ENCODE measurements at regions not wholly inside any gene's neighbourhood (a gene's known extent, or its start where the extent isn't known, plus 50 kb on each side); places are given as distances from the start of the nearest gene placed in this dataset.
"Not testable (repeated sequence)": the region's sequence is repeated elsewhere in the genome, so short reads cannot be mapped to it uniquely, and the experiment has no call there.

DNA sequence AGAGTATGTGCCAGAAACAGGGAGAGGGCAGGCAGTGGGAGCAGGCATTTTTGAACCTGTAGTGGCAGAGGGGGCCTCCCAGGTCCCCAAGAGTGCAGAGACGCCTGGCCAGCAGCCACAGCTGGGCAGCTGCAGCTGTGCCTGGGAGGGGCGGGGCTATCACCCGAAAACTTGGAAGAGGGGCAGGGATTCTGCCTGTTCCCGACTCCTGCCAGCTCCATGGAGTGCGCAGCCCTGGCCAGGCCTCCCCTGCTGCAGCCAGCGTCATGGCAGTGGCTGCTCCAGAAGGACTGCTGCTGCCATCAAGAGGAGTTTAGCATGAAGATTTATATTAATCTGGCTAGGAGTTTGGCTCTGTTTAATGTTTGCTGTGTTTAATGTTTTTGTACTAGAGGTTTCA is 532.1 kb upstream of the PITX2 start:
- no peak for DNase-seq (ENCODE audit: low read depth)

DNA sequence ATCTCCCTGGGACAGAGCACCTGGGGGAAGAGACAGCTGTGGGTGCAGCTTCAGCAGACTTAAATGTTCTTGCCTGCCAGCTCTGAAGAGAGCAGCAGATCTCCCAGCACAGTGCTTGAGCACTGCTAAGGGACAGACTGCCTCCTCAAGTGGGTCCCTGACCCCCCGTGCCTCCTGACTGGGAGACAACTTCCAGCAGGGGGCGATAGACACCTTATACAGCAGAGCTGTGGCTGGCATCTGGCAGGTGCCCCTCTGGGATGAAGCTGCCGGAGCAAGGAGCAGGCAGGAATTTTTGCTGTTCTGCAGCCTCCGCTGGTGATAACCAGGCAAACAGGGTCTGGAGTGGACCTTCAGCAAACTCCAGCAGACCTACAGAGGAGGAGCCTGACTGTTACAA is 541.7 kb upstream of the PITX2 start:
- DNase-seq (ENCODE audit: low read depth) = not testable (repeated sequence)

DNA sequence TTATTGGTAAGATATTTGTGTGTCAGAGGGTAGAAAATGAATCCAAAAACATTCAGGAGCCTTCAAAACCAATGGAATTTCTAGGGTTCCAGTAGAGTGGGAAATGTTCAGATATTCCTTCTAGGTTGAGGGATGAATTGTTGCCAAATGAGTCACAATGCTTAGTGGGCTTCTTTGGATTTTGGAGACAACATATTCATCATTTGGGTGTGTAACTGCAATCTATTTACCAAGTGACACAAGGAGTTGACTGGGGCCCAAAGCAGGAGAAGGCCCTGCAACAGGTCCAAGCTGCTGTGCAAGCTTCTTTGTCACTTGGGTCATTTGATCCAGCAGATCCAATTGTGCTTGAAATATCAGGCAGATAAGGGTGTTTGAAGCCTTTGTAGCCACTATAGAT is 551.5 kb upstream of the PITX2 start:
- DNase-seq (ENCODE audit: low read depth) = no peak

DNA sequence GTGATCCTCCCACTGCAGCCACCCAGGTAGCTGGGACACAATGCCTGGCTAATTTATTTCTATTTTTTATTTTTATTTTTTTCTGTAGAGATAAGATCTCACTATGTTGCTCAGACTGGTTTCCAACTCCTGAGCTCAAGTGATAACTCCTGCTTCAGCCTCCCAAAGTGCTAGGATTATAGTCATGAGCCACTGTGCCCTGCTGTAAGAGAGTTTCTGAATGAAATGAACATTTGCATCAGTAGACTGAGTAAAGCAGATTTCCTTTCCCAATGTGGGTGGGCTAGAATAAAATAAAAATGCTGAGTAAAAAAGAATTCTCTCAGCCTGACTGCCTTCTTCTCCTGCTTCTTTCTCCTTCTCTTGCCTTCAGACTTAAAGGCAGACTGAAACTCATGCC is 555.4 kb upstream of the PITX2 start:
- DNase-seq (ENCODE audit: low read depth) = no peak

DNA sequence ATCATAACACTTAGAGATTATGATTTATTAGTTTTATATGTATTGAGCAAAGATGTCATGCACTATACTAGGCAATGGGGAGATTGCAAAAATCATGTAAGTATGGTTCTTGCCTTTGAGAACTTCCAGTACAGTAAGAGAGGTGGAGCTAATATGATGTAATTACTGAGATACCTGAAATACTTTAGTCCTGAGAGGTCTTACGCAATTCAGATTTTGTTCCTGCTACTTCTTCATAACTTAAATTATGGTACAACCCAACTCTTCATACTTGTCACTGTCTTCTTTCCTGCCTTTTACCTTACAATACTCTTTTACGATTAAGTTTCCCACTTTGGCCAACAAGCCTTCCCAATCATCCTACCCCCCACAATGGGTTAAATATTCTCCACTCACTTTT is 564.2 kb upstream of the PITX2 start:
- no peak for DNase-seq (ENCODE audit: low read depth)

DNA sequence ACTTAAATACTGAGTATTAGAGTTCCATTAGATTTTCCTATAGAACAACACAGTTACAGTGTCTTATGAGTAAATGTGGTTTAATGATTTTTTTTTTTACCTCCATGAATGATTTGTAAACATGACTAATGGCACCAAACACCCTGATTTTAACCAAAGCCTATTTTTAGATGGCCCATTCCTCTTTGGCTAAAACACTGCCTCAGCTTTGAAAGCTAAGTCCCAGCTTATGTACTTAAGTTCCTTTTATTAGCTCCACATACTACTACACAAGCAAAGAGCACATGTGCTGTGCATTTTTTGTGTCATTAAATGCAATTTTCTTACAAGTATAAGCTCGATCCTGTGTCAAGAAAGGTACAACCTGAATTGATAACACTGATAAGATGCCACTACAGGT is 575.6 kb upstream of the PITX2 start:
- no peak for DNase-seq (ENCODE audit: low read depth)

DNA sequence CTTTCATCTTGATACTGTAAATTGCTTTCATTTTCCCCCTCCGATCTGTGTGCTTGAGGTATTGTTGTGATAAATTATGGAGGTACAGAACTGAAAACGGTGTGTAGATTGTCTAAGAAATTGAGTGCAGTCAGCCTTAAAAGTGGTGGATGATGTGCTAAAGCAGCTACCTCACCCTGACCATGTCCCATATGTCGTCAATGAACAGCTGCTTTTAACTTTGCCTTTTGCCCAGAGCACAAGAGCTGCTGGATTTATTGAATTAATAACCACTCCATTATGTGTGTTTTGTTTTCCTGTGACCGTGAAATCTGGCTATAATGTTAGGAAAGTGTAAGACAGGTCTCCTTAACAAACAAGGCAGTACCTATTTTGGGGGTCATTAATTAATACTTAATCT is 581.9 kb upstream of the PITX2 start:
- no peak for DNase-seq (ENCODE audit: low read depth)

DNA sequence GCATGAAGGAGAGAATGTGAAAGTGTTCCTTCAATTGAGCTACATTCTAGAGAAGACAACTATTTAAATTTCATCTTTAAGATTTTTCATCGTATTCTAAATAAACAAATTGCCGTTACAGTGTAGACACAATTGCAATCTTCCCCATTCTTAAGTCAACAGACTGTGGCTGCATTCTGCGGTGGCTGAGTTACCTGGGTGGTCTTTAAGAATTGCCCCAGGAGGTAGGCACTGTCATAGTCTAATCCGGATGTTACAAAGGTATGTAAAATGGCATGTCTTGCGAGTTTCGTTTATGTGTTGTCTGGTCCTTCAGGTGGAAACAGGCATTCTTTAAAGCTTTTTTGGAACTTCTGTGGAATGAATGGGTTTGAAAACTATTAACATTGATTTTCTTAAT is 586.1 kb upstream of the PITX2 start:
- no peak for DNase-seq (ENCODE audit: low read depth)

DNA sequence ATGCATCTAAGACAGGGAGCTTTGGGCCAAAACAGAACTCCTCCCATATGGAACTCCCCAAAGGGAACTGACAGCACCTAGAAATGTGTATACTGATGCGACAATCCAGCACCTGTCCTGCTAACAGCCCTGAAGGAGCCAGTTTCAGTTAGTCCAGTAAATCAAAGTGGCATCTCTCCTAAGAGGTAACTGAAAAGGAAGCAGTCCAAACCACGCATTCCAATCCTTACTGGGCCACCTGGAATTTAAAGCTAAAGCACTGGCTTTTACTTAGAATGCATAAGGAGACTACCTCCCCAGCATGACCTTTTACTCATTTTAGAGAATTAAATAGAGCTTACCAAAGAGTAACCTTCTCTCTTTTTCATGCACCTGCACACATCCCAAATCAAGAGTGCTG is 586.8 kb upstream of the PITX2 start:
- no peak for DNase-seq (ENCODE audit: low read depth)

DNA sequence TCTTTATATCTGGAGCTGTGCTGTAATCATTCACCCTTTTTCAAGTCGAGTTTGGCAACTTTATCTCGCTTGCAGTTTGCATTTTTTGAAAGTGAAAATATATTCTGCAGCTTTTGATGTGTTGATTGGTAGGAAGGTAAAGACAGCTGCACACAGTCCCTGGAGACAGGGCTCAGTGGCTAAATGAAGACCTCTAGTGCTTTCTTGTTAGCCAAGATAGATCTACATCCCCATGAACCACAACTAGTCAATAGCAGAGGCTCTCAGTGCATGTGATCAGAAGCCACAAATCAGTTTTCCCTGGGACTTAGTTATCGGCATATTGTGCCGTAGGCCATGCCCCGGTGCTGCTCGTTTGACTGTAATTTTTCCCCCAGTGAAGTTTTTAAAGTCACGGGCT is 587.7 kb upstream of the PITX2 start:
- no peak for DNase-seq (ENCODE audit: low read depth)

DNA sequence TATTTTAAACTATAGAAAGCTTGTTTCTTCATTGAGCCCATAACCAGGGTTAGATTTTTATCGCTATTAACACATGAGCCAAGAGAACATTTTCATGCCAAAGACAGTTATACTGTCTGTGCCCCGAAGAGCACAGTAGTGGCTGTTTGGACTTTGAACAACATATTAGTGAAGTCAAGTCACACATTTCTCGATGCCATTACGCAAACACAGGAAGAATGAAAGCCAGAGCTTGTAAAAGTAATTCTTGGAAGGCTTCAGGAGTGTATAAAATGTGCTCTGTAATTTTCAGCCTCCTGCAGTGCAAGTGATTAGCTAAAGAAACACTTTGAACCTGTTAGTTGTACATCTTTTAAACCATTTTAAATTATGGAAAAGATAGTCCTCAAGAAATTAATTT is 590.7 kb upstream of the PITX2 start:
- no peak for DNase-seq (ENCODE audit: low read depth)

DNA sequence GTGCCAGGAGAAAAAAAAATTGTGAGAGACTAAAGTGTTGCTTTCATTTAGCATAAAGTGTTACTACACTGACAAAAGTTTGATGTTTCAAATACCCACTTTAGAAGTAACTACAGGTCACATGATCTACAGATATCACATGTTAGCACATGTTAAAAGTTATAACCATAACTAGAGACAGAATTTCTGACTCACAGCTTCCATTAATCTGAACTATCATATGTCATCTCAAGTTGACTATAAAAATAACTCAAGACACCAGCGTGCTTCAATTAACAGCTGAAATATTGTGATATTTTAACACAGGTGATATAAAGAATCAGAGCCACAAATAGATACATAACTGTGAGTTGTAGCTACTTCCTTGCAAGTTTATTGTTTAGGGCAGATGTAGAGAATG is 591.5 kb upstream of the PITX2 start:
- DNase-seq (ENCODE audit: low read depth) = no peak

DNA sequence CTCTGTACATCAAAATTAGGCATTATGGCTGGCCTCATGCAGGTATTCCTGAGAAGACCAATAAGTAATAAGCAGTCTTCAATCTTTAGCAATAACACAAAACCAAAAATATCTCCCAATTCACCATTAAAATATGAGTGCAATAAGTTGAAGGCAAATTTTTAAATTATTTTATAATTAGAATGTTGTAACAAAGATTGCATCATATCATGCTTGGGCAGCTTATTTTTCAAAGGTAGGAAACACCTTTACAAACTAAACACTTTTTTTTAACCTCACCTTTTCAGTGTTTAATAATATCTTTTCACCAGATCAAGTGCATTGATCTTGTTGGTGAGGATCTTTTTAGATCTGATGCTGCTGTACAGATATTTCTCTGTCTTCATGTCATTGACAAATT is 592.9 kb upstream of the PITX2 start:
- no peak for DNase-seq (ENCODE audit: low read depth)

DNA sequence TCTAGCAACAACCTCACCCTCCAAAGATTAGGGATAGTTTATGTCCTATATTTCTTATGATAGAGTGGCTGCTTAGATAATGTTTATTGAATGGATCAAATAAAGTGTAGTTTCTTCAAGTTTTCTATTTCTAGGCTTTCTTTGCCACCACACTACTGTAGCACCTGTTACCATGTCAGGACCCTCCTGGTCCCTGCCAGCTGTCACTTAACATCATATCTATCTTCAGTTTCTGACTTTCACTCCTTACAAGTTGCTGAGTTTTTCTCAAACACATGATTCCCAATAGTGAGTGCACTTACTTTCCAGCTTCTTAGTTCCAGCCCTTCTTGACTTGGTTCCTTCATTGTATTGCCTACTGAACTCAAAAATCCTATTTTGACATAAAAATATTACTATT is 593.9 kb upstream of the PITX2 start:
- no peak for DNase-seq (ENCODE audit: low read depth)

DNA sequence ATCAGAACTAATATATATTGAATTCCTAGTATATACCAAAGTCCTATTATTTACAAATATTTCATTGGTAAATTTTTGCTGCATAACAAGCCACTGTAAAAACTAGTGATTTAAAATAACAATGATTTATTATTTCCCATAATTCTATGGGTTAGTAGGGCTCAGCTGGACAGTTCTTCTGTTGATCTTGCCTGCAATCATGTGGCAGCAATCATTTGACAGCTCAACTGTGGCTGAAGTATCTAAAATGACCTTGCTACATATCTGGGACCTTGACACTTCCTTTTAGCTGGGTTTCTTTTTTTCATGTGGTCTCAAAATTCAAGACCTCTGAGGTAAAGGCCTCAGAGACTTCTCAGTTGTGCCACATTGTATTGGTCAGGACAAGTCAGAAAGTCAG is 598.5 kb upstream of the PITX2 start:
- no peak for DNase-seq (ENCODE audit: low read depth)

DNA sequence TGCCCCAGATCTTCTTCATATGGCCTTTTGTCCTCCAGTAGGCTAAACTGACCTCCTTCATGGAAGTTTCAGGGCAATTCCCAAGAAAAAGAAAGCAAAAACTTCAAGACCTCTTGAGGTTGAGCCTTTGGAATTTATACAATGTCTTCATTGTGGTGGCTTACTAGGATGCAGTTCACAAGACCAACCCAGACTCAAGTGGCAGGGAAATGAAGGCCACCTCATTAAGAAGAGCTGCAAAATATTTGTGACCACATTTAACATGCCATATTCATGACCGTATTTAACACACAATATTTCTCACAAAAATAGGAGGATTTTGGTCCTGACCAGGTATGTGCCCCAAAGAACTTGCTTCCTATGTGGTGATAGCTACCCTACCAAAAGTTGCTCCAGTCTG is 605.5 kb upstream of the PITX2 start:
- no peak for DNase-seq (ENCODE audit: low read depth)

DNA sequence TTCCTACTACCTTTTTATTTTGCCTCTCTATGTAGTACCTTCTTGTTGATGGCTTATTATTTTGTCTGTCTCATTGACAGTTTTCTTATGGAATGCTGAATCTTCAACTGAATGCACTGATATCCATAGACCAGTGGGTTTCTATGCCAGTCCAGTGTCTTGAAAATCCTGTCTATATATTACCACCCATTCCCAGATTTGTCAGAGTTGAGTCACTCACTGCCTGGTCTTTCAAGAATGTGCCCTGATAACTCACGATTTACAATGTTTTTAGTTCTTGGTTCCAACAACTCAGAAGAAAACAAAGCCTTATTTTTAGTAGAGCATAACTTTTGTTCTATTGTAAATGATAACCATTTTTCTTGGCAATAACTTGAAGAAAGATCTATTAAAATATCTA is 606.0 kb upstream of the PITX2 start:
- DNase-seq (ENCODE audit: low read depth) = no peak

DNA sequence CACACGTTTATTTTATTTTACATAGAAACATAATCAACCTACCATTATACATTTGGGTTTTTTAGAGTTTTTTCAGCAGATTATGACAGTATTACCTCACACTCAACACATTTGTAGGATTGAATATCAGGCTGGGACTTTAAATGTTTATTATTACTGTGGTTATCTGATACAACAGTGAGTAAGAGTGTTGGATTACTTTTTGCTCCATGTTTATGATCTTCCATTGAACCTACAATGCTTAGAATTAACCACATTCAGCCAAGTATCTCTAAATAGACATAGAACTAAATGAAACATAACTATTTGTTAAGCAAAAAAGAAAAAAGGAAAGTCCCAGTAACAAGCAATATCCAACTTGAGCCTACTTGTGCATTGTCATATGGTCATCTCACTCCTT is 607.4 kb upstream of the PITX2 start:
- no peak for DNase-seq (ENCODE audit: low read depth)

DNA sequence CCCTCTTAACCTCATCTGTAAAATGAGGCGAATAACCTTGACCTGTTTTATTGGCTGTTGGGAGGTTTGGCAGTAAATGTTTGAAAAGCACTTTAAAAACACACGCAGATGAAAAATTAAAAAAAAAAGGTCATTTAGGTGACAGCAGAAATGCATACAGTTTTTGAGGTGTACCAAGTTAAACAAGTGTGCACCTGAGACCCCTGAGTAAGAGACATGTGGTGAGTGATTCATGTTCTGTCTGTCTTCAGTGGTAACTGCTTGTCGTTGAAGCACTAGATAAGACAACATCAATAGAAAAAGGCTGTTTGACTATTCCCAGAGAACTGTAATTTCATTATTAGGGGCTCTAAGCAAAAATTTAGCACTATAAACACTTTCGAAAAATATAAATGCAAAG is 608.4 kb upstream of the PITX2 start:
- DNase-seq (ENCODE audit: low read depth) = no peak

DNA sequence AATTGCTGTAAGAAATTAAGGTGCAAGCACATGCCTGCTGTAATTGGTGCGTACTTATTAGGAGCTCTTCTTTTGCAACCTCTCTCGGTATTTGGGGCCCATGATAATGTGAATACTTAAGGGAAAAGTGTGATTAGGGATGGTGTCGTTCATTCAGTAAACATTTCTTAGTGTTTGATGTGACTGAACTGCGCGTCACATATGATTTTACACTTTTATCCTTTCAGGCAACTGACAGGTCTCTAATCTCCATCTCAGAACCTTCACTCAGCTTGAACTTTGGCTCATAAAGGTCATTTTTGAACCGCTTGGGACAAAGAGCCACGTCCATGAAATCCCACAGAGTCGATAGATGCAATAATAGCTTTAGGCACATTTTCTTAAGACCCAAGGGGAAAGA is 612.1 kb upstream of the PITX2 start:
- DNase-seq (ENCODE audit: low read depth) = no peak

DNA sequence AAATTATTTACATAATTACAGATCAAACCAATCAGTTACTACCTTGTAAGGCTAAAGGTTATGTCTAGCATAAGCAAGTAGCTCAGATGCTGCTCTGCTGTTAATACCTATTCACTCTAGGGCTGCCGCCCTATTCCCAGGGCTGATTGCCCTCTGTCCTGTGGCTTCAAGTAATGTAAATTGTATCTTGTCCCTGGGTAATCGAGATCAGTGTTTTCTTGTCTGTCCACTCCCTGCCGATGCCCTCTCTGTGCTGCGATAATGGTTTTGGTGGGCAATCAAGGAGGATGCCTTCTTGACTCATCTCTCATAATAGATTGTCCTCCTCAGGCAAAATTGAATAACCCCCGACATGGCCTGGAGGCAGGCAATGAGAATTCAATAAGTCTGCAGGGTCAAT is 641.0 kb upstream of the PITX2 start:
- no peak for DNase-seq (ENCODE audit: low read depth)

DNA sequence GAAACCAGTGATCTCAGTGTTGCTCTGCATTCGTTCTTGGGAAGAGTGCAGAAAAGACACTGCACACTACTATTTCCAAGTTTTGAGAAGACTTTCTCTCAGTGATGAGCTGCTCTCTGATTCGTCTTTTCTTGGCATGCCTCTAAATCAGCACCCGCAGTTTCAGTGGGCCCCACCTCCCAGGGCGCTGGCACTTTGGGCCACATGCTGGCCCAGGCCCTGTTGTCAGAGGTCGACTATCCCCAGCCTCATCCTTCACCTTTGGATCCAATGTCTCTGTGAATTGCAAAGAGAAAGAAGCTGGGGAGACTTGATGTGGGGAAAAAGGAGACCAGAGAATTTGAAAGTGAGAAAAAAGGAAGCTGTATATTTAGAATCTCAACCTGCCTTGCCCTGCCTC is 644.1 kb upstream of the PITX2 start:
- DNase-seq (ENCODE audit: low read depth) = no peak

DNA sequence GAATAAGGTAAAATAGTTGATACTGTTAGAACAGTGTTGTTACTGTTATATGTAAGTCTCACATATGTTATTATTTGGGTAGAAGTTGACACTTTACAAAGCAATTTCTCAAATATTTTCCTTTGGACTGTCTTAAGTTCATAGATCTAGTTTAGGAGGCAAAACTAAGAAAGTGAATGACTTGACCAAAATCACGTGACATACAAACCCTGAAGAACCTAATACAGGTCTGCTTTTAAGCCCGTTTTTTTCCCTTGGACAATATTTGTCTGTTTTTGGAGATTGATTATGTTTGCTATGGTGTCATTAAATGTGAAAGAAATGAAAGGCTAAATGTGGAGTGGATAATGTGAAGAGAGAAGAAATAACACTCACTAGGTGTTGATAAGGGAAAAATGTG is 644.9 kb upstream of the PITX2 start:
- no peak for DNase-seq (ENCODE audit: low read depth)

DNA sequence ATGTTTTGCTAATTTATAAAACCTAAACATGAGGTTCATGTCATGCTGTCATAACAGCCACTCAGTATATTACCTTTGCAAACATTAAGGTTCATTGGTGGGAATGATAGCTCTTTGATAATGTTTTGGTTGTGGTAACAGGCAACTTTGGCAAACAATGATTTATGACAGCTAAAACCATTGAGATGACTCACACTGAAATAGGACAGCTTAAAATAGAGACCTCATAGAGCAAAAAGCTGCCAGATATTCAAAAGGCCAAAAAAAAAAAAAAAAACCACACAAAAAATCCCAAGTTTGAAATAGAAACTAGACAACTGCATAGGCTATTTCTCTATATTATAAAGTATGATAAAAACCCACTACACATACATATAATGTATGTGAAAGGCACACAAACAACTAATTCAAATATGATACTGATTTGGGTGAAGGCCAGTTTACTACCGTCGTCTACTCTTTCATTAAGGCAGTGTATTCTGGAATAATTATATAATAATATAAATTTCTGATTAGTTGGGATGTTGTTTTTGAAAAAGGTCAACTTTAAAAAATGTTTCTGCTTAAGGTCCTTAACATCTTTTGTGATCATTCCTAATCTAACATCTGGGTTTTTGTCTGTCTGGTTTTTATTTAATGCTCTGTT is 646.0 kb upstream of the PITX2 start:
- DNase-seq (ENCODE audit: low read depth) = no peak

DNA sequence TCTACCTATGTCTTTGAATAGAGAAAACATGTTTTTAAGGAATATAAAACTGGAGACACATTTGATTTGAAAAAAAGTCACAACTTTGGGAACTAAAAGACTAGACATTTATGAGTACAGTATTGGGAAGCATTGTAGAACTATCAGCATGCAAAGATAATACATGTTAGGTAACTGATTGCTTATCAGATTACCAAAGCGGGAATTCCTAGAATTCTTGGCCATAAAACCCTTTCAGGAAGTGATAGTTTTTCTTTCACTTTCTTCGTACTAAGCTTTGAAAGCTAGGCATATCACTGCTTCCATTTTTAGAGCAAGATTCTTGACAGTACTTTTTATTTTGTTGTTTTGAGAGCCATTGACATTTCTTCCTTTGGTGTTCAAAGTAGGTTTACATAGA is 646.6 kb upstream of the PITX2 start:
- no peak for DNase-seq (ENCODE audit: low read depth)

Data from activated T-cell treated with anti-CD3 and anti-CD28 coated beads for 1 hour (primary cell).